Sciatic nerve (tissue), 2 donors: ENCODE measurements at regions not wholly inside any gene's neighbourhood (a gene's known extent, or its start where the extent isn't known, plus 50 kb on each side); places are given as distances from the start of the nearest gene placed in this dataset.
"Not testable (repeated sequence)": the region's sequence is repeated elsewhere in the genome, so short reads cannot be mapped to it uniquely, and the experiment has no call there.

ENCODE experiments used
- ATAC-seq: fragments of 200-7000 bp; cut with Tn5 transposase; one replicate; pipeline ENCODE4 v1.9.1; 2020; ENCODE audit warnings: mild to moderate bottlenecking, moderate library complexity
- DNase-seq: peaks from one replicate; pipeline ENCODE4 v3.0.0-alpha.2; 2020; ENCODE audit warnings: low spot score
- intact Hi-C: fragments of 100-400 bp; cut with DNase I; formaldehyde crosslinking; loops from one replicate; pipeline ENCODE4 v1.14.2; 2022
- donor health status: DM: no; HTN: no; CAD: no.
- donor health status: DM: no; HTN: no; CAD: no.

DNA sequence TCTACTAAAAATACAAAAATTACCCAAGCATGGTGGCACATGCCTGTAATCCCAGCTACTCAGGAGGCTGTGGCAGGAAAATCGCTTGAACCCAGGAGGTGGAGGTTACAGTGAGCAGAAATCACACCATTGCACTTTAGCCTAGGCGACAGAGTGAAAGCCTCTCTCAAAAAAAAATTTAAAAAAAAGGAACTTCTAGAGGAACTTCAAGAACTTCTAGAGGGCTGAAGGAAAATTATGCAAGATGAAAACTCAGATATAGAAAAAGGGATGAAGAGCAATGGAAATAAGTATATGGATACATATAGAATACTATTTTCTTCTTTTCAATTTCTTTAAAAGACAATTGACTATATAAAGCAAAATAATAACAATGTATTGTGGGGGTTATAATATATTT, 51.2 kb upstream of the PRR5 start:
- DNase-seq (no peak), ATAC-seq (no peak)
- intact Hi-C loops = no loop called here

DNA sequence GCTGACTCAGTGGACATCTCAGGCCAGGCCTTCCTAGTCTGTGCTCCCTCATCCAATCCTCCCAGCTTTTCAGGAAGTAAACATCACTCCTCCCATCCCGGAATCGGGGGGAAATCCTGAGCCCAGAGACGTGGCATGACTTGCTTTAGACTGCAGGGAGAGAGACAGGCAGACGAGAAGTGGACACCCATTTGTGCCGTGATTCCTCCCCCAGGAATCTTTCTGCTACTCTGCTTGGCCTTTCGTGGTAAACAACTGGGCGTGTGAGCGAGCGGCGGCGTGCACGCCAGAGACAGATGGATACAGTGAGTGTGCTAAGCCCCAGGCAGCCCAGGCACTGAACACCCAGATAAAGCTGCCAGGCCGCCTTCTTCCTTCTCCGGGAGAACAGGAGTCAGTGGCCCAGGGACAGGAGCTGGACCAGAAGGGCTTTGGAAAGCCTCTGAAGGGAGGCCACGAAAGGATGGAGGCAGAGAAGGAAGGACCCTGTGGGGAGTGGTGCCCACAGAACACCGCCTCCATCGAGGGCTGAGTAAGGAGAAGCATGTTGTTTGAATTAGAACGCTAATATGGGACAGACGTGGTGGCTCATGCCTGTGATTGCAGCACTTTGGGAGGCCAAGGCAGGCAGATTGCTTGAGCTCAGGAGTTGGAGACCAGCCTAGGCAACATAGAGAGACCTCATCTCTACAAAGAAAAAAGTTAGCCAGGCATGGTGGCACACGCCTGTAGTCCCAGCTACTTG, 53.0 kb upstream of the PRR5 start:
- ATAC-seq (peak; percentile 86), DNase-seq (peak; percentile 48)
- intact Hi-C loops = no loop called here

DNA sequence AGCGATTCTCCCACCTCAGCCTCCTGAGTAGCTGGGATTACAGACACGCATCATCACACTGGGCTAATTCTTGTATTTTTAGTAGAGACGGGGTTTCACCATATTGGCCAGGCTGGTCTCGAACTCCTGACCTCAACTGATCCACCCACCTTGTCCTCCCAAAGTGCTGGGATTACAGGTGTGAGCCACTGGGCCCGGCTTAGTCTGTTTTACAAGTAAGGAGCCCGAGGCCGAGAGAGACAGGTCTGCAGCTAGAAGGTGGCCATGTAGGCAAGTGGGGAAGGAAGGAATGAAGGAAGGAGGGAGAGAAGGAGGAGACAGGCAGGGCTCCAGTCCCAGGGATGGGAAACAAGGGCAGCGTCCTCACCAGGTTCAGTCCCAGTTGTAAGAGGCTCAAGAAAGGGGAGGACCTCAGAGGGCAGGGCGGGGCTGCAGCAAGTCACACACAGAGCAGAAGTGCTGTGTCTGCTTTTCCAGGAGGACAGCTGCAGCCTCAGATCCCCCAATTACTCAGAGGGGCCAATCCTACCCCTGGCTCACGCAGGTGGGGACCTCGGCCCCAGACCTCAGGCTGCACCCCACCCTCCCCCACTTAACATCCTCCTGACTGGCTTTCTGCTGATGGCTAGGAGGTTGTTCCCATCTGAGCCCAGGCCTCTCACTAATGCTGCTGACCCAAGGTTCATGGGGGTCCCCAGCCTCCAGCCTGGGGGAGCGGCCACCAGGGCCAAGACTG, 53.8 kb upstream of the PRR5 start:
- DNase-seq (no peak), ATAC-seq (peak; percentile 77)
- intact Hi-C loops = no loop called here

DNA sequence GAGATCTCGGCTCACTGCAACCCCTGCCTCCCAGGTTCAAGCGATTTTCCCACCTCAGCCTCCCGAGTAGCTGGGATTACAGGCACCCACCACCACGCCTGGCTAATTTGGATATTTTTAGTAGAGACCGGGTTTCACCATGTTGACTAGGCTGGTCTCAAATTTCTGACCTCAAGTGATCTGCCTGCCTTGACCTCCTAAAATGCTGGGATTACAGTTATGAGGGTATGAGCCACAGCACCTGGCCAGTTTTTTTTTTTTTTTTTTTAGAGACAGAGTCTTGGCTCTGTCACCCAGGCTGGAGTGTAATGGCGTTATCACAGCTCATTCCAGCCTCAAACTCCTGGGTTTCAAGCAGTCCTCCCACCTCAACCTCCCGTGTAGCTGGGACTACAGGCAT, 54.9 kb upstream of the PRR5 start:
- ATAC-seq = no peak
- intact Hi-C loops = no loop called here
- no peak for DNase-seq

DNA sequence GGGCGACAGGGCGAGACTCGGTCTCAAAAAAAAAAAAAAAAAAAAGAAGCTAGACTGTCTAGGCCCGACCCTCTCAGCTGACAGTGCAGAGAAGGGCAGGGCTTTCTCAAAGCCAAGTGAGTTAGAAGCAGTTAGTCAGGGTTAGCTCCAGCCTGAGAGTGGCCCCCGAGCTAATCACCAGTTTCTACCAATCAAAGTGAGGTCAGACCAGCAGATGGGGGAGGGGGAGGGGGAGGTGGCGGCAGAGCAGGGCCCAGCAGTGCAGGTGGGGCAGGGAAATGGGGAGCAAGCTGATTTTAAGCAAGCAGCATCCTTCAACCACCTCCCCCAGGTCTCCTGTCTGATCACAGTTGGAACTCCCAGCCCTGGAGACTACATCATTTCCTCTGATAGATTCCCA, 55.3 kb upstream of the PRR5 start:
- DNase-seq (no peak), ATAC-seq (no peak)
- intact Hi-C loops = no loop called here

DNA sequence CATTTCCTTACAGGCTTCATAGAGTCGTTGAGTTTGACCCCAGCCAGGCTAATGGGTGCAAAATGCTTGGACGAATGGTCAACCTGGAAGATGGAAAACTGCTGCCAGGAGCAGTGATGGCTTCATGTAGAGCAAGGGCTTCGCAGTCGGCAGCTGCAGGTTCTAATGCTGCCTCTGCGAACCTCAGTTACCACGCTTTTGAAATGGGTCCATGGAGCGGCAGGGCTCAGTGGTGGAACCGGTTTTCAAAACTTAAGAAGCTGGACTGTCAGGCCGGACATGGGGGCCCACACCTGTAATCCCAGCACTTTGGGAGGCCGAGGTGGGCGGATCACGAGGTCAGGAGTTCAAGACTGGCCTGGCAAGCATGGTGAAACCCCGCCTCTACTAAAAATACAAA, 55.9 kb upstream of the PRR5 start:
- intact Hi-C loops = no loop called here
- DNase-seq (no peak), ATAC-seq (no peak)

DNA sequence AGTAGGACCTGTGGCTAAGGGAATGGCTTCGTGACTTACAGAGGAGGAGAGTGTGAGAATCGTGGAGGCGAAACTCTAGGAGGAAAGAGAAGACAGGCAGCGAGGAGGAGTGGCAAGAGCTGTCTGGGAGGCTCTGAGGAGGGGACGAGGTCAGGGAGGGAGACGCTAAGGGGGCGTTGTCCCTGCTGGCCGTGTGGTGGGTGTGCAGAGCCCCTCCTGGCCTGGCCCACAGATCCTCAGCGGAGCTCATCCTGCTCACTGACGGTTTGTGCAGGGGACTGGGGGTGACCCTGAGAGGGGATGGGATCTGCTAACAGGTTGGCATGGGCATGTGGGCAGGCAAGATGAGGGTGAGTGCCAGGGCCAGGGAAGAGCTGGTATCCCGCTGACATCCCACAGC, 56.5 kb upstream of the PRR5 start:
- DNase-seq (no peak), ATAC-seq (no peak)
- intact Hi-C loops = no loop called here

DNA sequence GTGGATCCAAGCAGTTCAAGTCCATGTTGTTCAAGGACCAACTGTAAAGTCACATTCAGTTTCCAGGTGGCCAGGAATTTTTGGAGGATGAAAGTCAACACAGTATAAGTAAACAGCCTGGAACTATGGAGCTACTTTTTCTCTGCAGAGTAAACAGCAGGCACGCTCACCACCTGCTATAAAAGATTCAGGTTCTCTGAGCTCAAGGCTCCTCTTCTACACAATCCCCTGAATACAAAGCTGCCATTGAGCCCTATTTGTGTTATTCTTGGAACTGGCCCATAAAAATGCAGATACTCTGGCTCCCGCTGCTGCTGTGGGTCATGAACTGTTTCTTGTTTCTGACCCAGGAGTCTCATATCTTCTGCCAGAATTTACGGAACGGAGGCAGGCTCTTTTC, 56.9 kb upstream of the PRR5 start:
- ATAC-seq (no peak), DNase-seq (no peak)
- intact Hi-C loops = no loop called here

DNA sequence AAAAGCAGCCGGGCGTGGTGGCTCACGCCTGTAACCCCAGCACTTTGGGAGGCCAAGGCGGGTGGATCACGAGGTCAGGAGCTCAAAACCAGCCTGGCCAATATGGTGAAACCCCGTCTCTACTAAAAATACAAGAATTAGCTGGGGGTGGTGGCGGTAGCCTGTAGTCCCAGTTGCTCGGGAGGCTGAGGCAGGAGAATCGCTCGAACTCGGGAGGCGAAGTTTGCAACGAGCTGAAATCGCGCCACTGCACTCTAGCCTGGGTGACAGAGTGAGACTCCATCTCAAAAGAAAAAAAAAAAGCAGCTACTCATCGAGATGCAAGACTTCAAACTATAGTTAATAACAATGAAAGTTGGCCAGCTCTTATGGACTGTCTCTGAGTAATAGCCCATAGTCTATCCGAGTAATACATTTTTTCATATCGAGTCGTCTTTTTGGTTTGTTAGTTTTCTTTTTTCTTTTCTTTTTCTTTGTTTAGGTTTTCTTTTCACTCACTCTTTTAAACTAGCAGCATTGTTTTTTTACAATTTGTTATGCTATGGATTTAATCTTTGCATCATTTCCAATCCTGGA, 58.4 kb upstream of the PRR5 start:
- not testable (repeated sequence) for ATAC-seq, DNase-seq

DNA sequence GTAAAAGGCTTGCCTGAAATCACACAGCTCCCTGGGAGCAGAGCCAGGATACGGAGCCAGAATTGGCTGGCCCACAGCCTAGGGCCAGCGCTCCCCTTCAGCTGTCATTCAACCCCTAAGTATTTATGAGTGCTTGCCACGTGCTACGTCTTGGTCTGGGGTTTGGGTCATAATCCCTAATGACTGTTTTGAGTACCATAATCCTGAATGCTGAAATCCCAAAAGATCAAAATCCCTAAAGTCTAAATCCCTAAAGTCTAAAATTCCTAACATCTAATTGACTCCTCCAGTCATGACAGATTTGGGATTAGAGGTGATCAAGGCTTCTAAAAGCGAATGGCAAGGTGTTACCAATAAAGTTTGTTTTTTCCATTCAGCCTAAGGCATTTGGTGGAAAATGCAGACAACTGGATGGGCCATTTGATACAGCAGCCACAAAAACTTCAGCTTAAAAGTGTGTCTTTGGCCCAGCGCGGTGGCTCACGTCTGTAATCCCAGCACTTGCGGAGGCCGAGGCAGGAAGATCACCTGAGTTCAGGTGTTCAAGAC, 59.8 kb upstream of the PRR5 start:
- intact Hi-C loops = no loop called here
- no peak for ATAC-seq
- DNase-seq = no peak

More for the DNA sequence above, 58.4 kb upstream of the PRR5 start:
- intact Hi-C loops = not testable (repeated sequence)

DNA sequence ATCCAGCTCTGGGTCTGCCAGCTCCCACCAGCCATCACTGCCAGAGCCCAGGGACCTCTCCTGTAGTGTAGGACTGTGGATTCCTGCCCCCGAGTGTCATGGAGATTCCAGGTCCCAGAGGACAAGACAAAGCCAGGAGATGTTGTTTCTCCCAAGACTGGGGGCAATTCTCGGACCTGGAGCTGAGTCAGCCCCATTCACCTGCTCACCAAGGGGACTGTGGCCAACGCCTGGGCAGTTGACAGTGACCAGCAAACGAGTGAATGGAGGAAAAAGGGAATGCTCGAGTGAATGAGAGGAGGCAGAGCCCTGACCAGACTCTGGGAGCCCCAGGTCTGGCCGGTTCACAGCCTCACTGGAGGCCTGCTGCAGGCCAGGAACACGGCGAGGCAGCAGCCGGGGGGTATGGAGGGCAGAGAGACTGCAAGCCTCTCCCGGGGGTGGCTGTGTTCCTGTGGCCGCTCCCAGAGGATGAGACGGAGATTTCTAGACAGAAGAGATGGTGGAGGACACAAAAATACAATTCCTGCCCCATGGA, 61.3 kb upstream of the PRR5 start:
- DNase-seq (no peak), ATAC-seq (no peak)
- intact Hi-C loops = no loop called here

DNA sequence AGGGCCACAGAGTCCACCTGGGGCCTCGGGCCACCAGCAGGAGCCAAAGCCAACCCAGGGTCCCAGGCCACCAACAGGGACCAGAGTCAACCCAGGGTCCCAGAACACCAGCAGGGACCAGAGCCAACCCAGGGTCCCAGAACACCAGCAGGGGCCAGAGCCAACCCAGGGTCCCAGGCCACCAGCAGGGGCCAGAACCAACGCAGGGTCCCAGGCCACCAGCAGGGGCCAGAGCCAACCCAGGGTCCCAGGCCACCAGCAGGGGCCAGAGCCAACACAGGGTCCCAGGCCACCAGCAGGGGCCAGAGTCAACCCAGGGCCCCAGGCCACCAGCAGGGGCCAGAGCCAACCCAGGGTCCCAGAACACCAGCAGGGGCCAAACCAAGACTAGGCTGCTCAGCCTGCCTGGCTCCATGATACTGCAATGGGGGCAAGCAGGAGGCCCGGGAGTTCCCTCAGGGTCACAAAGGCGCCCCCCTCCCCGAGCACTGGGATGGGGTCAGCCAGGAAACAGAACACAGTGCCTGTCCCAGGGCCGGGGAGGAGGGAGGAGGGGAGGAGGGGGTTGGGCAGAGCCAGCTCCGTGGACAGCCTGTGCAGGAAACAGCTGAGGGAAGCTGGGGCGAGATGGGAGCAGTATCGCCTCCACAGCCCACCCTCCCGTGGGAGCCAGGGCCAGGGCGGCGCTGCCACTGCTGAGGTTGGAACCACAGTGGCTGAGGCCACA, 62.0 kb upstream of the PRR5 start:
- ATAC-seq = peak; percentile 44
- intact Hi-C loops = no loop called here
- no peak for DNase-seq

DNA sequence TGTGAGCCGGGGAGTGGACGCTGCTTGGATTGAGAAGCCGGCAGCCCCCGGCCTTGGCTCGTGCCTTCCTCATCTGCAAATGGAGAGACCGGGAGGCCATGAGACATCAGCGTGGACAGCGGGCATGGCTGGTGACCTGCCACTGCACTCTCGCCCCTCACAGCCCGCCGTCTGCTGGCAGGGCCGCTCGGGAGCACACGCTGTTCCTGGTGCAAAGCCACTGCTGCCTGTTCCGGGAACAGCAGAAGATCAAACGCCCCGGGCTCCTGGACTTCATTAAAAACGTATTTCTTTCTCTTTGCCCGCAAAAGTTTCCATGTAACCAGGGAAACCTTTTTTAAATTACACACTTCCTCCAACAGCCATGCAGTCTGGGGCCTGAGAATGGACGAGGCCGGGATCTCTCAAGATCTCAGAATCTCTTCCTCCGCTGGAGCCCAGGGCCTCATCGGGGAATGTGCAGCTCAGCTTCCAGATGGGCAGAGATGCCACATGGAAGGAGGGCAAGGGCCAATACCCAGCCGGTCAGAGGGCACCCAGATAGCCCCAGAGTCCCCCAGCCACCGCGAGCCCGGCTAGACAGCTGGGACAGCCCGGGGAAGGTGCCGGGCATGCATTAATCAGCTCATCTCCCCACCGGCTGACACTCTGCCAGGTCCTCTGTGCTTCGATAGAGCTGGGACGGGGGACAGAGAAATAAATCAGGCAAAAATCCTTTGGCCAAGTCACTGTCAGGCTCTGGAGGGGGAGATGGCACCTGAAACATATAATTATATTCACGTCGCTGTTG, 62.8 kb upstream of the PRR5 start:
- no peak for DNase-seq
- intact Hi-C loops = no loop called here
- peak; percentile 88 for ATAC-seq

DNA sequence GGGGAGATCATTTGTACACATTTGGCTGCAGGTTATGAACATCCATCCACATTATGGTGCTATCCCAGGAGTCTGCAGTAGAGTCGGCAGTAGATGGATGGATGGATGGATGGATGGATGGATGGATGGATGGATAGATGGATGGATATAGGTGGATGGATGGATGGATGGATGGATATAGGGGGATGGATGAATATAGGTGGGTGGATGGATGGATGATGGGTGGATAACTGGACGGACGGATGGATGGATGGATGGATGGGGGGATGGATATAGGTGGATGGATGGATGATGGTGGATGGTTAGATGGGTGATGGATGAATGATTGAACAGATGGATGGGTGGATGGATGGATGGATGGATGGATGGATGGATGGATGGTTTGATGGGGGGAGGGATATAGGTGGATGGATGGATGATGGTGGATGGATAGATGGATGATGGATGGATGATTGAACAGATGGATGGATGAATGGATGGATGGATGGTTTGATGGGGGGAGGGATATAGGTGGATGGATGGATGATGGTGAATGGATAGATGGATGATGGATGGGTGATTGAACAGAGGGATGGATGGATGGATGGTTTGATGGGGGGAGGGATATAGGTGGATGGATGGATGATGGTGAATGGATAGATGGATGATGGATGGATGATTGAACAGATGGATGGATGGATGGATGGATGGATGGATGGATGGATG, 65.3 kb upstream of the PRR5 start:
- ATAC-seq, intact Hi-C loops, DNase-seq: not testable (repeated sequence)

DNA sequence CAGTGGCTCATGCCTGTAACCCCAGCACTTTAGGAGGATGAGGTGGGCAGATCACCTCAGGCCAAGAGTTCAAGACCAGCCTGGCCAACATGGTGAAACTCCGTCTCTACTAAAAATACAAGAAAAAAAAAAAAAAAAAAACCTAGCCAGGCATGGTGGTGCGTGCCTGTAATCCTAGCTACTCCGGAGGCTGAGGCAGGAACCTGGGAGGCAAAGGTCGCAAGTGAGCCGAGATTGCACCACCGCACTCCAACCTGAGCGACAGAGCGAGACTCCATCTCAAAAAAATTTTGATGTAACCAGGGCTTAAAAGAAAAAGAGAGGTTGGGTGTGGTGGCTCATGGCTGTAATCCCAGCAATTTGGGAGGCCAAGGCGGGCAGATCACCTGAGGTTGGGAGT, 66.4 kb upstream of the PRR5 start:
- intact Hi-C loops, DNase-seq, ATAC-seq: not testable (repeated sequence)

DNA sequence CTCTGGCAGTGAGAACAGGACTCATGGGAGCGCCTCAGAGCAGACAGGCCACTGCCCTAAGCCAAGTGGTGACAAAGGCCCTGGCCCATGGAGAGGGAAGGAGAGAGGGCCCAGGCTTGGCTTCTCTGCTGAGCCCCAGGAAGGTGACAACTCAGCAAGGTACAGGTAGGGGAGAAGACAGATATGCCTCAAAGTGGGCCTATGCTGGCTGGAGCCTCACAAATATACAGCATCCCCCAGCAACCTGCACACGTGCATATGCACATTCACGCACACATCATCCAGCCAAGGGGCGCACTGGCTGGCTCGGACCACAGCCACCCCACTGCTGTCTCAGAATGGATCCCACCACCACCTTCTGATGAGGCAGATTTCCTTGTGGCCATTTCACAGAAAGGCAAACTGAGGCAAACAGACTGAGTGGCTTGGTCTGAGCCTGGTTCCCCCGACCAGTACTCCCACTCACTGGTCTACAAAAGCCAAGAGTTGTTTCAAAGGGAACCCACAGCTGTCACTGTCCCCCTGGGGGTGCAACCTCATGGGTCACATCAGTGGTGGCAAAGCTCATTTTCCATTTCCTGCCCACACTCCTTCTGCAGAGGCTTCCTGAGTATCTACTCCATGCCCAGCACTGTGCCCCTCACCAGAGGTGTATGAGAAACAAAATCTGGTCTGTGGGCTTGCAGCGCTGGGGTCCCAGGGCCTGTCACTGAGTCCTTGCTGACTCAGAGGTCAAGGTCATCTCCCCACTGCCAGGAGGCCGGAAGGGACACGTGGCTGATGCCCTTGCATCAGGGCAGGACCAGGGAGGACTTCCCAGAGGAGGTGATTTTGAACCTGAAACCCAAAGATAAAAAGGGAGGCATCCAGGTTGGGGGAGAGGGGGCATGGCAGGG, 67.3 kb upstream of the PRR5 start:
- intact Hi-C loops = no loop called here
- DNase-seq = no peak
- peak; percentile 25 for ATAC-seq

DNA sequence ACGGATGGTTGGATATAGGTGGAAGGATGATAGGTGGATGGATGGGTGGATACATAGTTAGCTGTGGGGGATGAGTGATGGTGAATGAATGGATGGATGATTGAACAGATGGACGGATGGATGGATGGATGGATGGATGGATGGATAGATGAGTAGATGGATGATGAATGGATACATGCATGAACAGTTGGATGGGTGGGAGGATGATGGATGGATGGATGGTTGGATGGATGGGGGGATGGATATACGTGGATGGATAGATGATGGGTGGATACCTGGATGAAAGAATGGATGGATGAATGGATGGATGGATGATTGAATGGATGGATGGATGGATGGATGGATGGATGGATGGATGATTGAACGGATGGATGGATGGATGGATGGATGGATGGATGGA, 68.4 kb upstream of the PRR5 start:
- DNase-seq (no peak), ATAC-seq (no peak)
- intact Hi-C loops = no loop called here
